ENCODE measurements at regions not wholly inside any gene's neighbourhood (a gene's known extent, or its start where the extent isn't known, plus 50 kb on each side); places are given as distances from the start of the nearest gene placed in this dataset.

DNA sequence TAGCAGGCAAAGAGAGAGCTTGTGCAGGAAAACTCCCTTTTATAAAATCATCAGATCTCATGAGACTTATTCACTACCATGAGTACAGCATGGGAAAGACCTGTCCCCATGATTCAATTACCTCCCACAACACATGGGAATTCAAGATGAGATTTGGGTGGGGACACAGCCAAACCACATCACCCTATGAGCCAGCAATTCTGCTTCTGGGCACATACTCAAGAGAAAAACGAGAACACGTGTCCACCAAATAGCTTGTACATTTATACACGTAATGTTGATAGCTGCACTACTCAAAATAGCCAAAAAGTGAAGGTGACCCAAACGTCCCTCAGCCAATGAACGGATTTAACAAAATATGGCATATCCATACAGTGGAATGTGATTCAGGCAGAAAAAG lies 94.5 kb upstream of the DHRSX start:
- no peak for DNase-seq
- Histone ChIP-seq H3K27me3 (ENCODE audit: control insufficient read depth in 2 of 2, insufficient read depth in 2 of 2, low read length in 2 of 2) (no peaks in the 10 kb centered on the region), H3K4me1 (ENCODE audit: control insufficient read depth in 1 of 2, insufficient read depth in 2 of 2, low read length in 2 of 2) (no peaks in the 10 kb centered on the region), H3K4me3 (replicated peaks in 1 of 3; ENCODE audit: low read depth in 2 of 3, low read length in 3 of 3) (no peak overlapping the region), H4K20me1 (ENCODE audit: insufficient read depth, low read length) (peaks cover 45% of the 10 kb centered on the region), H3K36me3 (replicated peaks in 1 of 2; ENCODE audit: control insufficient read depth in 1 of 2, insufficient read depth in 2 of 2, low read length in 2 of 2) (peaks cover 0 to 26% of the 10 kb centered on the region in 2 donors), H3K27ac (ENCODE audit: low read depth in 1 of 2, low read length in 2 of 2) (no peak overlapping the region), H2AFZ (ENCODE audit: insufficient read depth, low read depth, low read length, poor library complexity, severe bottlenecking) (no peak overlapping the region), H3K9ac (ENCODE audit: insufficient read depth, low read length, poor library complexity, severe bottlenecking) (no peak overlapping the region), H3K9me3 (replicated peaks in 1 of 2; ENCODE audit: control insufficient read depth in 1 of 2, insufficient read depth in 1 of 2, low read length in 2 of 2) (no peaks in the 10 kb centered on the region), H3K79me2 (ENCODE audit: insufficient read depth, low read length) (no peaks in the 10 kb centered on the region), H3K4me2 (replicated peaks; ENCODE audit: extremely low read depth, low read length, poor library complexity, severe bottlenecking) (no peak overlapping the region)
- WGBS (ENCODE audit: insufficient coverage) = 72% methylated on average over 5 of the region's 5 CpGs
- TF ChIP-seq, protein P1, sequence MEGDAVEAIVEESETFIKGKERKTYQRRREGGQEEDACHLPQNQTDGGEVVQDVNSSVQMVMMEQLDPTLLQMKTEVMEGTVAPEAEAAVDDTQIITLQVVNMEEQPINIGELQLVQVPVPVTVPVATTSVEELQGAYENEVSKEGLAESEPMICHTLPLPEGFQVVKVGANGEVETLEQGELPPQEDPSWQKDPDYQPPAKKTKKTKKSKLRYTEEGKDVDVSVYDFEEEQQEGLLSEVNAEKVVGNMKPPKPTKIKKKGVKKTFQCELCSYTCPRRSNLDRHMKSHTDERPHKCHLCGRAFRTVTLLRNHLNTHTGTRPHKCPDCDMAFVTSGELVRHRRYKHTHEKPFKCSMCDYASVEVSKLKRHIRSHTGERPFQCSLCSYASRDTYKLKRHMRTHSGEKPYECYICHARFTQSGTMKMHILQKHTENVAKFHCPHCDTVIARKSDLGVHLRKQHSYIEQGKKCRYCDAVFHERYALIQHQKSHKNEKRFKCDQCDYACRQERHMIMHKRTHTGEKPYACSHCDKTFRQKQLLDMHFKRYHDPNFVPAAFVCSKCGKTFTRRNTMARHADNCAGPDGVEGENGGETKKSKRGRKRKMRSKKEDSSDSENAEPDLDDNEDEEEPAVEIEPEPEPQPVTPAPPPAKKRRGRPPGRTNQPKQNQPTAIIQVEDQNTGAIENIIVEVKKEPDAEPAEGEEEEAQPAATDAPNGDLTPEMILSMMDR (IDR thresholded peaks at IDR 0.05) = no peak
- intact Hi-C loops (cut with micrococcal nuclease) = loop anchor here (10.0 kb wide), 3 partner anchors 920 to 1140 kb away; partner anchors contain the start of gene ASMTL (in 1 of the 2)
- Mint-ChIP-seq H3K4me3 (no peak overlapping the region), H3K27ac (no peak overlapping the region), H3K9me3 (peaks cover 0 to 6% (median 0%) of the 10 kb centered on the region in 7 donors), H3K27me3 (ENCODE audit: low read depth in 3 of 3) (peaks cover 0 to 8% (median 2%) of the 10 kb centered on the region in 3 donors), H3K4me1 (no peaks in the 10 kb centered on the region), H3K36me3 (peaks cover 22 to 29% of the 10 kb centered on the region in 2 donors)

DNA sequence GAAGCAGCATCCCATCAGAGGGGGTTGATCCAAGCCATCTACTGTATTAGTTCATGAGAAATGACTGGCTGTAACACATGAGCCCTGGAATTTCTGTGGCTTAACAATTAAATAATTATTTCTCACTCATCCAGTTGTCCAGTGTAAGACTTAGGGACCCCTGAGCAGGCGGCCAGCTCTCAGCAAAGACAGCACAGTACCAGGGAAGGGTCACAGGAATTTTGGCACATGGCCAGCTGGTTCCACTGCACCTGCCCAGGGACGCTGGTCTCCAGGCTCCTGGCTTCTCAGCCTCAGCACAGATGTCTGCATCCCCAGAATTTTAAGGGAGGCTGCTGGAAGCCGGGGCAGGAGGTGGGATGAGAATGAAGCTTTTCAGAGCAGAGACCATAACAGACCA lies 93.7 kb upstream of the DHRSX start:
- TF ChIP-seq, protein P1 (IDR thresholded peaks at IDR 0.05) = no peak
- Mint-ChIP-seq H3K9me3 (peaks cover 0 to 5% (median 0%) of the 10 kb centered on the region in 7 donors), H3K36me3 (peaks cover 18 to 22% of the 10 kb centered on the region in 2 donors), H3K27ac (peak overlapping the region in 1 of 7 donors; percentile 61), H3K4me1 (no peaks in the 10 kb centered on the region), H3K4me3 (no peak overlapping the region), H3K27me3 (ENCODE audit: low read depth in 3 of 3) (peaks cover 0 to 8% (median 2%) of the 10 kb centered on the region in 3 donors)
- Histone ChIP-seq H3K27ac (ENCODE audit: low read depth in 1 of 2, low read length in 2 of 2) (no peak overlapping the region), H3K4me1 (ENCODE audit: control insufficient read depth in 1 of 2, insufficient read depth in 2 of 2, low read length in 2 of 2) (no peaks in the 10 kb centered on the region), H3K4me3 (replicated peaks in 1 of 3; ENCODE audit: low read depth in 2 of 3, low read length in 3 of 3) (no peak overlapping the region), H4K20me1 (ENCODE audit: insufficient read depth, low read length) (peaks cover 41% of the 10 kb centered on the region), H3K36me3 (replicated peaks in 1 of 2; ENCODE audit: control insufficient read depth in 1 of 2, insufficient read depth in 2 of 2, low read length in 2 of 2) (peaks cover 0 to 22% of the 10 kb centered on the region in 2 donors), H3K4me2 (replicated peaks; ENCODE audit: extremely low read depth, low read length, poor library complexity, severe bottlenecking) (no peak overlapping the region), H3K9me3 (replicated peaks in 1 of 2; ENCODE audit: control insufficient read depth in 1 of 2, insufficient read depth in 1 of 2, low read length in 2 of 2) (no peaks in the 10 kb centered on the region), H2AFZ (ENCODE audit: insufficient read depth, low read depth, low read length, poor library complexity, severe bottlenecking) (no peak overlapping the region), H3K27me3 (ENCODE audit: control insufficient read depth in 2 of 2, insufficient read depth in 2 of 2, low read length in 2 of 2) (no peaks in the 10 kb centered on the region), H3K79me2 (ENCODE audit: insufficient read depth, low read length) (no peaks in the 10 kb centered on the region), H3K9ac (ENCODE audit: insufficient read depth, low read length, poor library complexity, severe bottlenecking) (no peak overlapping the region)
- no peak for DNase-seq
- intact Hi-C loops (cut with micrococcal nuclease) = loop anchor here (10.0 kb wide), 3 partner anchors 920 to 1140 kb away; partner anchors contain the start of gene ASMTL (in 1 of the 2)
- 100% methylated on average over 1 of the region's 3 CpGs for WGBS (ENCODE audit: insufficient coverage)

Measured in CD14-positive monocyte (primary cell).